ENCODE measurements at regions not wholly inside any gene's neighbourhood (a gene's known extent, or its start where the extent isn't known, plus 50 kb on each side); places are given as distances from the start of the nearest gene placed in this dataset.

- no peaks in the 10 kb centered on the region for H3K36me3 ChIP-seq (ENCODE audit: low read depth)
- no peak overlapping the region for H3K27ac ChIP-seq (ENCODE audit: poor library complexity, severe bottlenecking)
- no peaks in the 10 kb centered on the region for H3K4me1 ChIP-seq (ENCODE audit: insufficient read depth, poor library complexity, severe bottlenecking)
- H3K4me3 ChIP-seq (ENCODE audit: severe bottlenecking): no peak overlapping the region
- no peaks in the 10 kb centered on the region for H3K9me3 ChIP-seq (ENCODE audit: severe bottlenecking)
- no peak for TF ChIP-seq CTCF (IDR thresholded peaks at IDR 0.05; ENCODE audit: poor library complexity, severe bottlenecking)
- ATAC-seq (ENCODE audit: low read depth) (no peak), DNase-seq (ENCODE audit: low spot score) (no peak)
- H3K27me3 ChIP-seq (ENCODE audit: insufficient read depth, poor library complexity, severe bottlenecking): no peaks in the 10 kb centered on the region
These were observed 667.4 kb downstream of the ROBO2 start for GRCh38 chr3:77707281-77707680.

DNA sequence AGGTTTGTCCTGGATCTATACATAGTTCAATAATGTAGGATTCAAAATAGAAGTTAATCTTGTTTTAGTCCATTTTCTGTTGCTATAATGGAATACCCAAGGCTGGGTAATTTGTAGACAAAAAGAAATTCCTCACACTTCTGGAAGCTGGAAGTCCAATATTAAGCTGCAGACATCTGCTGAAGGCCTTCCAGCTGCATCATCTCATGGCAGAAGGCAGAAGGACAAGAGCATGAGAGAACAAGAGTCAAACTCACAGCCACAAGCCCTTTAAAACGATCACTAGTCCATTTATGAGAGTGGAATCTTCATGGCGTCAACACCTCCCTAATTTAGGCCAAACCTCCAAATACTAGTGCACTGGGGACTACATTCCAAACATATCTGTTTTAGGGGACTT lies 669.3 kb downstream of the ROBO2 start:
- H3K4me1 ChIP-seq (ENCODE audit: insufficient read depth, poor library complexity, severe bottlenecking): no peaks in the 10 kb centered on the region
- no peaks in the 10 kb centered on the region for H3K9me3 ChIP-seq (ENCODE audit: severe bottlenecking)
- no peak overlapping the region for H3K4me3 ChIP-seq (ENCODE audit: severe bottlenecking)
- H3K27ac ChIP-seq (ENCODE audit: poor library complexity, severe bottlenecking): no peak overlapping the region
- DNase-seq (ENCODE audit: low spot score) (no peak), ATAC-seq (ENCODE audit: low read depth) (no peak)
- no peaks in the 10 kb centered on the region for H3K27me3 ChIP-seq (ENCODE audit: insufficient read depth, poor library complexity, severe bottlenecking)
- H3K36me3 ChIP-seq (ENCODE audit: low read depth): no peaks in the 10 kb centered on the region
- TF ChIP-seq CTCF (IDR thresholded peaks at IDR 0.05; ENCODE audit: poor library complexity, severe bottlenecking): no peak

- Histone ChIP-seq H3K36me3 (ENCODE audit: low read depth) (no peaks in the 10 kb centered on the region), H3K9me3 (ENCODE audit: severe bottlenecking) (no peaks in the 10 kb centered on the region), H3K27me3 (ENCODE audit: insufficient read depth, poor library complexity, severe bottlenecking) (no peaks in the 10 kb centered on the region), H3K27ac (ENCODE audit: poor library complexity, severe bottlenecking) (no peak overlapping the region), H3K4me3 (ENCODE audit: severe bottlenecking) (no peak overlapping the region), H3K4me1 (ENCODE audit: insufficient read depth, poor library complexity, severe bottlenecking) (no peaks in the 10 kb centered on the region)
- TF ChIP-seq CTCF (IDR thresholded peaks at IDR 0.05; ENCODE audit: poor library complexity, severe bottlenecking): no peak
- ATAC-seq (ENCODE audit: low read depth): no peak
- DNase-seq (ENCODE audit: low spot score): no peak
These were observed 678.4 kb downstream of the ROBO2 start for GRCh38 chr3:77718311-77718710.

DNA sequence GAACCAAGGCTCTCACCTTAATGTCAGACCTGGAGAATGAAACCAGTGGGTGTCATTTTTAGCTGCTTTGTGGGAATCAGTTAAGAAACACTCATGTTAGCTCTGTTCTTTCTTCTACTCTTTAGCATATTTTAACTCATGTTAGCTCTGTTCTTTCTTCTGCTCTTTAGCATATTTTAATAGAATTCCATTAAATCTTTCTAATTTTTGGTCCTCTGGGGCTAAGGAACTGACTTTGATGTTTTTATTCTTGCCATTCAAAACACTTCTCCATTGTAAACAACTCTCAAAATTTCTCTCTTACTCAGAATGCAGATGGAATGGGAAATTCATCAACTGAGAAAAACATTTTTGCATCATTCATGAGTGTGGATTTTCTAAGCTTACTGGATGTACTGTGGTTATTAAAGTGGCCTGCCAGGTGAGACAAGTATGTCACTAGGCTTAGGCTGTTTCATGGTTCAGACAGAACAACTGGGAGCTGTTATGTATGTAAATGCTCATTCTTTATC lies 680.6 kb downstream of the ROBO2 start:
- DNase-seq (ENCODE audit: low spot score): no peak

More for the DNA sequence above, 680.6 kb downstream of the ROBO2 start:
- H3K27me3 ChIP-seq (ENCODE audit: insufficient read depth, poor library complexity, severe bottlenecking): no peaks in the 10 kb centered on the region
- no peaks in the 10 kb centered on the region for H3K36me3 ChIP-seq (ENCODE audit: low read depth)
- H3K4me3 ChIP-seq (ENCODE audit: severe bottlenecking): no peak overlapping the region
- no peak for ATAC-seq (ENCODE audit: low read depth)
- no peaks in the 10 kb centered on the region for H3K9me3 ChIP-seq (ENCODE audit: severe bottlenecking)
- no peak overlapping the region for H3K27ac ChIP-seq (ENCODE audit: poor library complexity, severe bottlenecking)
- no peak for TF ChIP-seq CTCF (IDR thresholded peaks at IDR 0.05; ENCODE audit: poor library complexity, severe bottlenecking)
- no peaks in the 10 kb centered on the region for H3K4me1 ChIP-seq (ENCODE audit: insufficient read depth, poor library complexity, severe bottlenecking)
